HFFc6 (cell line): ENCODE measurements at regions not wholly inside any gene's neighbourhood (a gene's known extent, or its start where the extent isn't known, plus 50 kb on each side); places are given as distances from the start of the nearest gene placed in this dataset.

Experiments used
- DNase-seq: peaks from one replicate; pipeline ENCODE4 v3.0.0-alpha.2; 2018
- H3K27ac Mint-ChIP-seq: 2 replicates; pipeline ENCODE4 v1.8.0; 2020; ENCODE audit warnings: mild to moderate bottlenecking, mixed read lengths
- H3K27me3 Mint-ChIP-seq: 2 replicates; pipeline ENCODE4 v1.8.0; 2021; ENCODE audit warnings: mild to moderate bottlenecking, moderate library complexity, mixed read lengths; ENCODE audit not compliant: insufficient read depth
- H3K36me3 Mint-ChIP-seq: 2 replicates; pipeline ENCODE4 v1.8.0; 2021; ENCODE audit warnings: low read depth, mixed read lengths
- H3K4me1 Mint-ChIP-seq: 2 replicates; pipeline ENCODE4 v1.8.0; 2020; ENCODE audit warnings: low read depth, mixed read lengths
- H3K4me3 Mint-ChIP-seq: 2 replicates; pipeline ENCODE4 v1.8.0; 2020; ENCODE audit warnings: mild to moderate bottlenecking, moderate library complexity, mixed read lengths
- H3K9me3 Mint-ChIP-seq: 2 replicates; pipeline ENCODE4 v1.8.0; 2020; ENCODE audit warnings: mild to moderate bottlenecking, mixed read lengths
- CTCF ChIP-seq: fragments of 200-600 bp; sonication (generic); IDR thresholded peaks from 2 replicates; pipeline ENCODE4 v1.5.0; 2021; ENCODE audit warnings: antibody characterized with exemption, mild to moderate bottlenecking

DNA sequence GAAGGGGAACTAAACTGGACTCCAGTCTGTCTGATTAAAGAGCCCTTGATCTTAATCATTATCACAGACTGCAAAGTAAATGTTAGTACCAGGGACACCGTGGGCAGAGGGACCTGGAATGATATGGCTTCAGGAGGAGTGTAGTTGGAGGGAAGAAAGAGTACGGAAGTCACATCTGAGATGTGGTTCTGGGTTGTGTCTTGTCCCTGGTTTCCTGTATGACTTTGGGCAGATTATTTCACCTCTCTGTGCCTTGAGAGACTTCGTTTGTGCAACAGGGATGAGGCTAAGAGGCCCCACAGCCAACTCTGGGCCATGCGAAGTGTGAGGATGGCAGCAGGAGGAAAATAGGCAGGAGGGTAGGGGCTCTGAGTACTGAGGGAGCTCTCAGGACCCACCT is 76.1 kb upstream of the SLC2A1 start:
- no peaks in the 10 kb centered on the region for H3K36me3 Mint-ChIP-seq
- TF ChIP-seq CTCF, result no peak
- DNase-seq, result no peak
- H3K4me1 Mint-ChIP-seq, result peaks cover 17% of the 10 kb centered on the region
- peaks cover 10% of the 10 kb centered on the region for H3K27me3 Mint-ChIP-seq
- H3K9me3 Mint-ChIP-seq, result no peaks in the 10 kb centered on the region
- H3K27ac Mint-ChIP-seq, result no peak overlapping the region
- H3K4me3 Mint-ChIP-seq, result no peak overlapping the region

- H3K4me1 Mint-ChIP-seq, result peaks cover 17% of the 10 kb centered on the region
- DNase-seq, result no peak
- no peaks in the 10 kb centered on the region for H3K9me3 Mint-ChIP-seq
- no peaks in the 10 kb centered on the region for H3K36me3 Mint-ChIP-seq
- H3K27ac Mint-ChIP-seq, result no peak overlapping the region
- peaks cover 13% of the 10 kb centered on the region for H3K27me3 Mint-ChIP-seq
- no peak overlapping the region for H3K4me3 Mint-ChIP-seq
- no peak for TF ChIP-seq CTCF
These were observed 75.6 kb upstream of the SLC2A1 start for GRCh38 chr1:43034195-43034658.

GRCh38 chr1:43031316-43032203 is 72.9 kb upstream of the SLC2A1 start:
- DNase-seq, result no peak
- peaks cover 12% of the 10 kb centered on the region for H3K27me3 Mint-ChIP-seq
- no peak for TF ChIP-seq CTCF
- H3K9me3 Mint-ChIP-seq, result no peaks in the 10 kb centered on the region
- H3K27ac Mint-ChIP-seq, result no peak overlapping the region
- H3K4me1 Mint-ChIP-seq, result peaks cover 4% of the 10 kb centered on the region
- H3K36me3 Mint-ChIP-seq, result no peaks in the 10 kb centered on the region
- no peak overlapping the region for H3K4me3 Mint-ChIP-seq

- Mint-ChIP-seq H3K27me3 (peaks cover 23% of the 10 kb centered on the region), H3K36me3 (no peaks in the 10 kb centered on the region)
These were observed 66.2 kb upstream of the SLC2A1 start for GRCh38 chr1:43024905-43025304.

More at GRCh38 chr1:43024905-43025304, 66.2 kb upstream of the SLC2A1 start:
- Mint-ChIP-seq H3K9me3 (no peaks in the 10 kb centered on the region), H3K4me3 (no peak overlapping the region), H3K4me1 (no peaks in the 10 kb centered on the region), H3K27ac (no peak overlapping the region)
- DNase-seq, result no peak
- no peak for TF ChIP-seq CTCF
